HCT116 (cell line): ENCODE measurements at regions not wholly inside any gene's neighbourhood (a gene's known extent, or its start where the extent isn't known, plus 50 kb on each side); places are given as distances from the start of the nearest gene placed in this dataset.

ENCODE experiments used
- ATAC-seq: fragments of 200-7000 bp; cut with Tn5 transposase; 2 replicates; pipeline ENCODE4 v1.9.1; 2020; ENCODE audit warnings: mild to moderate bottlenecking, moderate library complexity
- BruUV-seq: library from RNA; stranded (reverse); fragments of 400-500 nt; replicated peaks from 2 replicates; lab custom pipeline; 2021; lab: Mats Ljungman, UMichigan
- CTCF ChIA-PET: fragments of 300-600 bp; sonication (Branson Sonifier 250); formaldehyde crosslinking; loops from one replicate; lab custom pipeline; 2021; ENCODE audit warnings: antibody characterized with exemption; lab: Charles Lee
- POLR2A ChIA-PET: fragments of 300-600, 350-600 bp; sonication (Branson Sonifier 250); formaldehyde crosslinking; loops from one replicate; lab custom pipeline; 2021; ENCODE audit warnings: antibody characterized with exemption; lab: Charles Lee
- RAD21 ChIA-PET, 2 experiments: fragments of 300-600 bp; sonication (Branson Sonifier 250); formaldehyde crosslinking; loops; one replicate each; lab custom pipeline; 2023; ENCODE audit warnings: low total read pairs in 2 of 2; ENCODE audit not compliant: uncharacterized antibody in 2 of 2, unreplicated experiment in 2 of 2, low non-redundant PET in 1 of 2; lab: Charles Lee
- DNase-seq: peaks from one replicate; pipeline ENCODE4 v3.0.0-alpha.2; 2010; ENCODE audit warnings: low read depth, low spot score
- H2AFZ ChIP-seq: fragments of 200-600 bp; shearing (Covaris generic), sonication (generic); 2 replicates; pipeline ENCODE4 v1.6.1; 2017; ENCODE audit warnings: low read depth, mixed run types, mixed read lengths, antibody characterized with exemption, low read length; ENCODE audit not compliant: poor library complexity, severe bottlenecking
- H3K27ac ChIP-seq: 2 replicates; pipeline ENCODE4 v1.5.1; 2012; ENCODE audit warnings: low read depth, low read length
- H3K27me3 ChIP-seq: fragments of 200-600 bp; sonication (generic); 2 replicates; pipeline ENCODE4 v1.6.1; 2016; ENCODE audit warnings: mixed run types, low read length, mixed read lengths; ENCODE audit not compliant: insufficient read depth
- H3K36me3 ChIP-seq, 2 experiments: fragments of 200-500 bp in 1 of 2; fragments of 200-600 bp in 1 of 2; sonication (Bioruptor generic) in 1 of 2; sonication (generic) in 1 of 2; 2 replicates each; pipeline versions ENCODE4 v1.5.1 to v1.6.1; 2014 to 2016; ENCODE audit warnings: low read length in 2 of 2, inconsistent platforms in 1 of 2, mixed read lengths in 1 of 2, mixed run types in 1 of 2; ENCODE audit not compliant: insufficient read depth in 2 of 2, control insufficient read depth in 1 of 2
- H3K4me1 ChIP-seq, 2 experiments: fragments of 200-600 bp in 1 of 2; sonication (generic) in 1 of 2; 2 replicates each; pipeline versions ENCODE4 v1.5.1 to v1.6.1; 2012 to 2017; ENCODE audit warnings: low read length in 2 of 2, inconsistent platforms in 1 of 2, mild to moderate bottlenecking in 1 of 2, mixed read lengths in 1 of 2, mixed run types in 1 of 2, moderate library complexity in 1 of 2; ENCODE audit not compliant: insufficient read depth in 2 of 2, control insufficient read depth in 1 of 2
- H3K4me2 ChIP-seq: fragments of 200-600 bp; sonication (generic); 2 replicates; pipeline ENCODE4 v1.6.1; 2017; ENCODE audit warnings: mixed run types, low read length, mixed read lengths
- H3K4me3 ChIP-seq, 2 experiments: fragments of 200-600 bp in 1 of 2; sonication (generic) in 1 of 2; replicated peaks in 1 of 2; 2 replicates each; pipeline ENCODE4 v1.5.1; 2011 to 2016; ENCODE audit warnings: low read length in 2 of 2, control low read depth in 1 of 2, low read depth in 1 of 2, mild to moderate bottlenecking in 1 of 2, mixed read lengths in 1 of 2, mixed run types in 1 of 2
- H3K79me2 ChIP-seq: fragments of 200-600 bp; sonication (generic); 2 replicates; pipeline ENCODE4 v1.6.1; 2017; ENCODE audit warnings: mild to moderate bottlenecking, mixed run types, low read length, moderate library complexity, mixed read lengths; ENCODE audit not compliant: insufficient read depth
- H3K9ac ChIP-seq: fragments of 200-600 bp; sonication (generic); 2 replicates; pipeline ENCODE4 v1.6.1; 2016; ENCODE audit warnings: low read length, mixed read lengths
- H3K9me2 ChIP-seq: fragments of 200-600 bp; sonication (generic), shearing (Covaris generic); 2 replicates; pipeline ENCODE4 v1.6.1; 2017; ENCODE audit warnings: mixed run types, mild to moderate bottlenecking, moderate library complexity; ENCODE audit not compliant: insufficient read depth
- H3K9me3 ChIP-seq, 2 experiments: fragments of 200-500 bp in 1 of 2; fragments of 200-600 bp in 1 of 2; sonication (Bioruptor generic) in 1 of 2; sonication (generic) in 1 of 2; 2 replicates each; pipeline ENCODE4 v1.6.1; 2014 to 2017; ENCODE audit warnings: low read length in 2 of 2, mixed read lengths in 2 of 2, inconsistent platforms in 1 of 2, low read depth in 1 of 2, mild to moderate bottlenecking in 1 of 2, mixed run types in 1 of 2, moderate library complexity in 1 of 2; ENCODE audit not compliant: control insufficient read depth in 1 of 2, insufficient read depth in 1 of 2
- H4K20me1 ChIP-seq: fragments of 200-600 bp; sonication (generic), shearing (Covaris generic); 2 replicates; pipeline ENCODE4 v1.6.1; 2017; ENCODE audit warnings: mixed run types, mild to moderate bottlenecking, moderate library complexity; ENCODE audit not compliant: insufficient read depth
- CBX3 ChIP-seq: IDR thresholded peaks from 2 replicates; pipeline ENCODE4 v1.6.1; 2012; ENCODE audit warnings: low read depth
- CTCF ChIP-seq, 3 experiments: fragments of 200-600 bp in 1 of 3; sonication (generic) in 1 of 3; IDR thresholded peaks in 2 of 3; conservative IDR thresholded peaks in 1 of 3; 2 replicates each; pipeline ENCODE4 v1.5.1; 2012 to 2017; ENCODE audit warnings: low read depth in 2 of 3, low read length in 2 of 3, antibody characterized with exemption in 1 of 3, borderline replicate concordance in 1 of 3, control low read depth in 1 of 3, mild to moderate bottlenecking in 1 of 3, mixed read lengths in 1 of 3, mixed run types in 1 of 3, moderate library complexity in 1 of 3; ENCODE audit not compliant: insufficient read depth in 1 of 3
- EZH2phosphoT487 ChIP-seq: fragments of 200-600 bp; IDR thresholded peaks from 2 replicates; pipeline ENCODE4 v1.6.1; 2018; ENCODE audit warnings: antibody characterized with exemption, borderline replicate concordance
- FOSL1 ChIP-seq: IDR thresholded peaks from 2 replicates; pipeline ENCODE4 v1.6.1; 2012; ENCODE audit warnings: low read depth
- JUND ChIP-seq: IDR thresholded peaks from 2 replicates; pipeline ENCODE4 v1.6.1; 2012
- POLR2A ChIP-seq: IDR thresholded peaks from 2 replicates; pipeline ENCODE4 v1.7.0; 2011; ENCODE audit warnings: borderline replicate concordance; ENCODE audit not compliant: insufficient read depth, insufficient read length; ENCODE audit errors: extremely low read depth
- RAD21 ChIP-seq: IDR thresholded peaks from 2 replicates; pipeline ENCODE4 v1.6.1; 2012; ENCODE audit warnings: low read depth, mild to moderate bottlenecking
- REST ChIP-seq: IDR thresholded peaks from 2 replicates; pipeline ENCODE4 v1.6.1; 2012; ENCODE audit warnings: low read depth
- SP1 ChIP-seq: IDR thresholded peaks from 2 replicates; pipeline ENCODE4 v1.6.1; 2012; ENCODE audit warnings: low read depth
- YY1 ChIP-seq: IDR thresholded peaks from 2 replicates; pipeline ENCODE4 v1.6.1; 2011; ENCODE audit warnings: low read length, low read depth, moderate library complexity, mild to moderate bottlenecking; ENCODE audit not compliant: insufficient replicate concordance; ENCODE audit errors: extremely low read depth
- intact Hi-C: fragments of 100-400 bp; cut with micrococcal nuclease; formaldehyde crosslinking; loops from 2 replicates; pipeline ENCODE4 v1.10.0; 2022
- TF ChIP-seq, protein P1 (sequence below): IDR thresholded peaks from 2 replicates; pipeline ENCODE4 v1.6.1; 2012

DNA sequence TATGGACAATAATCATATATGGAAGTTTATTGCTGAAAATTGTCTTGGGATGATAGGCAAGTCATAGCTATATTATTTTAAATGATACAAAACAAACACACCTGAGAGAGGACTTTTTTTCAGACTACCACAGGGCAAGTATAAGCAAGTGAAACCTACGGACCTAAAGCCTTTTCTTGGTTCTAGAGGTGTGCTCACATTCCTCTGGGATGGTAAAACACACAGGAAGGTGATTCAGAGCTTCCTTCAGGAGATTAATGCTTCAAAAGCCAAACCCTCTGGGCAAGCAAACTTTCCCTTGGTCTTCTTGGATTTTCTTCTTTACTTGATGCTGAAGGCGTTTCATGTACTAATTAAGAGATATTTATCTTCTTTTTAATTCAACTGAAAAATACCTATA is 60.1 kb upstream of the ACSL4 start (continued):
- TF ChIP-seq, protein P1, sequence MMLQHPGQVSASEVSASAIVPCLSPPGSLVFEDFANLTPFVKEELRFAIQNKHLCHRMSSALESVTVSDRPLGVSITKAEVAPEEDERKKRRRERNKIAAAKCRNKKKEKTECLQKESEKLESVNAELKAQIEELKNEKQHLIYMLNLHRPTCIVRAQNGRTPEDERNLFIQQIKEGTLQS = no peak

DNA sequence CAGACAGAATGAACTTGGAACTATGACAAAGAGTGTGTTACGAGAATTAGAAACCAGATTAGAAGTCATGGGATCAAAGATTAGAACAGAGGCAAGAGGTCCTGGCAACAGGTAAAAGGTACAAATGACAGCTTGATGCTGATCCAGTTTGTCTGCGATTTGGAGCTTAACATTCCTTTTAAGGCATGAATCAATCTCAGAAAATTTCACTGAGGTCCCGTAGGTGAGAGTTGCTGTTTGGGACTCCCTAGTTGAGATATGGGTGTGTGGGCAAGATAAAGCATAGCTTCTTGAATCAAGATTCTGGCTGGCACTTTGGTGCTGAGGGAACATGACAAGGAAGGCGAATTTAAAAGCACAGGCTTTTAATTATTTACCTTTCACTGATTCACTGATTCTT is 62.6 kb upstream of the ACSL4 start:
- no peaks in the 10 kb centered on the region for H3K36me3 ChIP-seq
- TF ChIP-seq CTCF (IDR thresholded peaks at IDR 0.05 in 2 of 3, conservative IDR thresholded peaks at IDR 0.05 in 1 of 3; ENCODE audit: borderline replicate concordance in 1 of 3, insufficient read depth in 1 of 3, low read depth in 2 of 3, low read length in 2 of 3) (no peak), REST (no peak), FOSL1 (no peak), SP1 (no peak), RAD21 (no peak), EZH2phosphoT487 (no peak), CBX3 (no peak), POLR2A (no peak), JUND (no peak), YY1 (no peak)
- TF ChIP-seq, protein P1 = no peak
- H3K9ac ChIP-seq = no peak overlapping the region
- H3K27me3 ChIP-seq = no peaks in the 10 kb centered on the region
- POLR2A ChIA-PET = no interaction called here
- H3K4me2 ChIP-seq = no peak overlapping the region
- intact Hi-C loops = no loop called here
- BruUV-seq = no TSS peak
- RAD21 ChIA-PET = no interaction called here
- H2AFZ ChIP-seq = no peak overlapping the region
- DNase-seq (no peak), ATAC-seq (no peak)
- no peaks in the 10 kb centered on the region for H3K79me2 ChIP-seq
- CTCF ChIA-PET = no interaction called here
- H3K4me3 ChIP-seq = no peak overlapping the region
- no peak overlapping the region for H3K27ac ChIP-seq
- no peaks in the 10 kb centered on the region for H3K4me1 ChIP-seq
- no peaks in the 10 kb centered on the region for H3K9me3 ChIP-seq
- no peaks in the 10 kb centered on the region for H3K9me2 ChIP-seq
- no peaks in the 10 kb centered on the region for H4K20me1 ChIP-seq
